ENCODE measurements at regions not wholly inside any gene's neighbourhood (a gene's known extent, or its start where the extent isn't known, plus 50 kb on each side); places are given as distances from the start of the nearest gene placed in this dataset.

GRCh38 chr9:87309236-87309635 is 188.4 kb upstream of the DAPK1 start:
- Histone ChIP-seq H3K27ac (ENCODE audit: poor library complexity, severe bottlenecking) (no peak overlapping the region), H3K4me1 (ENCODE audit: insufficient read depth, poor library complexity, severe bottlenecking) (no peaks in the 10 kb centered on the region), H3K9me3 (ENCODE audit: severe bottlenecking) (peaks cover 2% of the 10 kb centered on the region), H3K27me3 (ENCODE audit: insufficient read depth, poor library complexity, severe bottlenecking) (no peaks in the 10 kb centered on the region), H3K4me3 (ENCODE audit: severe bottlenecking) (no peak overlapping the region), H3K36me3 (ENCODE audit: low read depth) (no peaks in the 10 kb centered on the region)
- DNase-seq (ENCODE audit: low spot score) (no peak), ATAC-seq (ENCODE audit: low read depth) (no peak)
- TF ChIP-seq CTCF (IDR thresholded peaks at IDR 0.05; ENCODE audit: poor library complexity, severe bottlenecking): no peak

GRCh38 chr9:87310827-87311523 is 186.7 kb upstream of the DAPK1 start:
- Histone ChIP-seq H3K27ac (ENCODE audit: poor library complexity, severe bottlenecking) (no peak overlapping the region), H3K27me3 (ENCODE audit: insufficient read depth, poor library complexity, severe bottlenecking) (no peaks in the 10 kb centered on the region), H3K4me1 (ENCODE audit: insufficient read depth, poor library complexity, severe bottlenecking) (no peaks in the 10 kb centered on the region), H3K36me3 (ENCODE audit: low read depth) (no peaks in the 10 kb centered on the region), H3K4me3 (ENCODE audit: severe bottlenecking) (no peak overlapping the region), H3K9me3 (ENCODE audit: severe bottlenecking) (peaks cover 2% of the 10 kb centered on the region)
- ATAC-seq (ENCODE audit: low read depth) (no peak), DNase-seq (ENCODE audit: low spot score) (no peak)
- no peak for TF ChIP-seq CTCF (IDR thresholded peaks at IDR 0.05; ENCODE audit: poor library complexity, severe bottlenecking)

DNA sequence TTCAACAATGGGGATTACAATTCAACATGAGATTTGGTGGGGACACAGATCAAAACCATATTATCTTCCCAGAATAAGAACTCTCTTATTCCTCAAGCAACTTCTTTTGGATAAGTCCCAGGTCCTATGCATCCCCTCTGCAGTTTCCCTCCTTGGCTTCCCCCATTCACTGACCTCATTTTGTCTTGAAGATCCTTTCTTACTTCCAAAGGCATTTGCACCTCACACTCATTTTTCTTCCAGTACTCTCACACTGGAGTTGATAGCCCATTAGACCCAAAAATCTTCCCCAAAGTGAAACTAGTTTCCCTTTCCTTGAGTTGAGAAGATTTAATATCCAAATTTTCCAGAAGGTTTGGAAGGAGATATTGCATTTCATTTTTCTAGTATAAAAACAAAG is 178.0 kb upstream of the DAPK1 start:
- Histone ChIP-seq H3K4me3 (ENCODE audit: severe bottlenecking) (no peak overlapping the region), H3K36me3 (ENCODE audit: low read depth) (no peaks in the 10 kb centered on the region), H3K4me1 (ENCODE audit: insufficient read depth, poor library complexity, severe bottlenecking) (no peaks in the 10 kb centered on the region), H3K27ac (ENCODE audit: poor library complexity, severe bottlenecking) (no peak overlapping the region), H3K9me3 (ENCODE audit: severe bottlenecking) (no peaks in the 10 kb centered on the region), H3K27me3 (ENCODE audit: insufficient read depth, poor library complexity, severe bottlenecking) (no peaks in the 10 kb centered on the region)
- no peak for TF ChIP-seq CTCF (IDR thresholded peaks at IDR 0.05; ENCODE audit: poor library complexity, severe bottlenecking)
- DNase-seq (ENCODE audit: low spot score) (no peak), ATAC-seq (ENCODE audit: low read depth) (no peak)

DNA sequence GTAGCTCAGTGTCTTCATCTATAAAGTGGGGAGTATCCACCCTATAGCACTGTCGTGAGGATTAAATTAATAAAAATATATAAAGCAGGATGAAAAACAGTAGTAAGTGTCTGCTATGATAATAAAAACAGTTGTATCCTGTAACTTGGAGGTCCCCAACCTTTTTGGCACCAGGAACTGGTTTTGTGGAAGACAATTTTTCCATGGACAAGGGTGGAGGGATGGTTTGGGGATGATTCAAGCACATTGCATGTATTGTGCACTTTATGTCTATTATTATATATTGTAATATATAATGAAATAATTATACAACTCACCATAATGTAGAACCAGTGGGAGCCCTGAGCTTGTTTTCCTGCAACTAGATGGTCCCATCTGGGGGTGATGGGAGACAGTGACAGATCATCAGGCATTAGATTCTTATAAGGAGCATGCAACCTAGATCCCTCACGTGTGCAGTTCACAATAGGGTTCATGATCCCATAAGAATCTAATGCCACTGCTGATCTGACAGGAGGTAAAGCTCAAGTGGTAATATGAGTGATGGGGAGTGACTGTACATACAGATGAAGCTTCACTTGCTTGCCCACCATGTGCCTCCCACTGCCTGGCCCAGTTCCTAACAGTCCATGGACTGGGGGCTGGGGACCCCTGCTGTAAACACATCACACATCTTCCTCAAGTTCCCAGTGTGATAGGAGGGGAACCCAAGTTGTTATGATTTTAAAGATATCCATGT is 177.4 kb upstream of the DAPK1 start:
- no peaks in the 10 kb centered on the region for H3K27me3 ChIP-seq (ENCODE audit: insufficient read depth, poor library complexity, severe bottlenecking)
- TF ChIP-seq CTCF (IDR thresholded peaks at IDR 0.05; ENCODE audit: poor library complexity, severe bottlenecking): no peak
- ATAC-seq (ENCODE audit: low read depth): no peak
- H3K9me3 ChIP-seq (ENCODE audit: severe bottlenecking): no peaks in the 10 kb centered on the region
- H3K4me1 ChIP-seq (ENCODE audit: insufficient read depth, poor library complexity, severe bottlenecking): no peaks in the 10 kb centered on the region
- H3K36me3 ChIP-seq (ENCODE audit: low read depth): no peaks in the 10 kb centered on the region
- H3K27ac ChIP-seq (ENCODE audit: poor library complexity, severe bottlenecking): no peak overlapping the region
- H3K4me3 ChIP-seq (ENCODE audit: severe bottlenecking): no peak overlapping the region
- no peak for DNase-seq (ENCODE audit: low spot score)

Measured in RWPE2 (cell line).